GM12873 (cell line): ENCODE measurements at regions not wholly inside any gene's neighbourhood (a gene's known extent, or its start where the extent isn't known, plus 50 kb on each side); places are given as distances from the start of the nearest gene placed in this dataset.

Source experiments
- TF ChIP-seq, protein P1 (sequence below): IDR thresholded peaks from 2 replicates; pipeline ENCODE4 v1.5.1; 2012; ENCODE audit warnings: low read depth, mild to moderate bottlenecking, moderate library complexity, low read length, control low read depth; ENCODE audit not compliant: insufficient read depth; ENCODE audit errors: missing control alignments

DNA sequence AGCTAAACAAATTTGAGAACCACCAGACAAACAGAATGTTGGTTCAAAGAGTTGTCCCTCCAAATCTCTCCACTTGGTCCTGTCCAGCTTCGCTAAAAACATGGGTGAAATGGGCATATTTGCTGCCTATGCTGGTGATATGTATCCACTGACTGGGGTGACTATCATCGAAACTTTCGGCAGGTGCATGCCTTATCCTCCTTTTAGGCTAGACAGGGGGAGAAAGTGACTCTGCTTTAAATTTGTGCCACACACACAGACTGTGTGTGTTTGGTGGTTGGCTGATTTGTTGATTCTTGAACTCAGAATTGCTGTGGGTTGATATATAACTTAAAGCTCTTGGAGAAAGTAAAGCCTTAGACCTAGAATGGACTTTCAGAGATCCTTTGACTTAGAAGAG is 324.1 kb upstream of the NT5C1B start:
- TF ChIP-seq, protein P1, sequence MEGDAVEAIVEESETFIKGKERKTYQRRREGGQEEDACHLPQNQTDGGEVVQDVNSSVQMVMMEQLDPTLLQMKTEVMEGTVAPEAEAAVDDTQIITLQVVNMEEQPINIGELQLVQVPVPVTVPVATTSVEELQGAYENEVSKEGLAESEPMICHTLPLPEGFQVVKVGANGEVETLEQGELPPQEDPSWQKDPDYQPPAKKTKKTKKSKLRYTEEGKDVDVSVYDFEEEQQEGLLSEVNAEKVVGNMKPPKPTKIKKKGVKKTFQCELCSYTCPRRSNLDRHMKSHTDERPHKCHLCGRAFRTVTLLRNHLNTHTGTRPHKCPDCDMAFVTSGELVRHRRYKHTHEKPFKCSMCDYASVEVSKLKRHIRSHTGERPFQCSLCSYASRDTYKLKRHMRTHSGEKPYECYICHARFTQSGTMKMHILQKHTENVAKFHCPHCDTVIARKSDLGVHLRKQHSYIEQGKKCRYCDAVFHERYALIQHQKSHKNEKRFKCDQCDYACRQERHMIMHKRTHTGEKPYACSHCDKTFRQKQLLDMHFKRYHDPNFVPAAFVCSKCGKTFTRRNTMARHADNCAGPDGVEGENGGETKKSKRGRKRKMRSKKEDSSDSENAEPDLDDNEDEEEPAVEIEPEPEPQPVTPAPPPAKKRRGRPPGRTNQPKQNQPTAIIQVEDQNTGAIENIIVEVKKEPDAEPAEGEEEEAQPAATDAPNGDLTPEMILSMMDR = no peak

DNA sequence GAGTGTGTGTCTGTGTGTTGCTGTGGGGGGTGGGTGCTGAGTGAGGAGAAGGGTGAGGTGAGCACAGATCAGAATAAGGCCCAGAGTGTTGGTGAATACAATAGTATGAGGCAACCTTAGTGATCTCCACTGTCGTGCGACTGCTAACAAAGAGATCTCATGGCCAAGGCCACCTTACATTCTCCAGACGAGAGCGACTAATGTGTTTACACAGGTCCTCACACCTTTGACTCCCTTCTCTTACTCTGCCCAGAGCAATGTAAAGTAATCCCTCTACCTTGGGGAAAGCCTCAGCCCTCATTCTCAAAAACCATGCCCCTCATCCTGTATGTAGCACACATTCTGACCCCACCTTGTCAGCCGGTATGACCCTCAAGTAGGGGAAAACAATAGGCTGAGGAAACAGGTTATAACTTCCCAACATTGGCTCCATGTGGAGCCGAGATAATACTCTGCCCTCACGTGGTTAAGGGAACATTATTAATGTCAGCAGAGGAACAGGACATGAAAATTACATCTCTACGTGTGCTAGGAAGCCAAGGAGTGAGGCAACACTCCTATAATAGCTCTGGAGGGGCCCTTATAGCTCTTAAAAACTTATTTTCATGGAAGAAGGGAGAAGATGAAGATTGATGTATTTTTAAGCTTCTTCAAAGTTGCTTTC is 323.0 kb upstream of the NT5C1B start:
- TF ChIP-seq, protein P1 = no peak

DNA sequence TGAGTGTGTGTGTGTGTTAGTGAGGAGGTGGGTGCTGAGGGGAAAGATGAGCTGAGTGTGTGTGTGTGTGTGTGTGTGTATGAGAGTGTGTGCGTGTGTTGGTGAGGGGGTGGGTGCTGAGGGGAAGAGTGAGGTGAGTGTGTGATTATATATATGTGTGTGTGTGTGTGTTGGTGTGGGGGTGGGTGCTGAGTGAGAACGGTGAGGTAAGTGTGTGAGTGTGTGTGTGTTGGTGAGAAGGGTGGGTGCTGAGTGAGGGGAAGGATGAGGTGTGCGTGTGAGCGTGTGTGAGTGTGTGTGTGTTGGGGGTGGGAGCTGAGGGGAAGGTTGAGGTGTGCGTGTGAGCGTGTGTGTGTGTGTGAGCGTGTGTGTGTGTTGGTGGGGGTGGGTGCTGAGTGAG is 322.0 kb upstream of the NT5C1B start:
- TF ChIP-seq, protein P1 = no peak

DNA sequence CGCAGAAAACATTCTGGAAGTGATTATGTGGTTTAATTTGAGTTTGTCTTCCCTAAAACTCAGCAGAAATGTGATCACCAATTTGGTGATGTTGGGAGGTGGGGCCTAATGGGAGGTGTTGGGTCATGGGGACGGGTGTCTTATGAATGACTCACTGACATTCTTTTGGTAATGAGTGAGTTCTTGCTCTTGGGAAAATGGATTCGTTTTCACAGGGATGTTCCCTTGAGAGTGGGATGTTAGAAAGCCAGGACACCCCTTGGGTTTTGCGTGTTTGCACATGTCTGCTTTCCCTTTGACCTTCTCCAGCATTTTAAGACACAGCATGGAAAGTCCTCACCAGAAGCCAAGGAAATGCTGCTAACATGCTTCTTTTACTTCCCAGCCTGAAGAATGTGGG is 321.5 kb upstream of the NT5C1B start:
- TF ChIP-seq, protein P1 = no peak

DNA sequence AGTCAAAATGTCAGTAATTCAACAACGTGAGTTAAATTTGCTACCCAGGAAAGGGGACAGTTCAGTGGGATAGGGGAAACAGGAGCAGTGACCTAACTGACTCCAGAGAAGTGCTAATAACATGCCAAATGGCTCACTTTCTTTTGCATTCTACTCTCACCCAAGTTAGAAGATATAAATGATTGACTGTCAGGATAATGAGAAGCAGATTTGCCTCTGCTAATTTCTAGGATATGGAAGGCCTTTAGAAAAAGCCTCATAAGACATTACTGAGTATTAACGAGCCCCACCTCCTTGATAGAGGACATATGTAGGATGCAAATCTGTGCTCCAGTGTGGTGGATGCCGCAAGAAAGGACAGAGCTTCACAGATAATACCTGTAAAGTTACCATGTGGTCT is 318.6 kb upstream of the NT5C1B start:
- TF ChIP-seq, protein P1 = no peak

DNA sequence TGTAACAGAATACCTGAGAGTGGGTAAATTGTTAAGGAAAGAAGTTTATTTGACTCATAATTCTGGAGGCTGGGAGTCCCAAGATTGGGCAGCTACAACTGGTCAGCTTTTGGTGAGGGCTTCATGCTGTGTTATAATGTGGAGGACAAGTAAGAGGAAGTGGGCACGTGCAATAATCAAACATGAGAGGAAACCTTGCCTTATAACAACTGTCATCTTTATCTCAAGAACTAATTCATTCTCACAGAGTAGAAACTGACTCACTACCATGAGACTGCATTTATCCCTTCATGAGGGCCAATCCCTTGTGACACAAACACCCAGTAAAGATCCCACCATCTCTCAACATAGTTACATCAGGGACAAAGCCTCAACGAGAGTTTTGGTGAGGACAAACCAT is 318.1 kb upstream of the NT5C1B start:
- TF ChIP-seq, protein P1 = no peak

DNA sequence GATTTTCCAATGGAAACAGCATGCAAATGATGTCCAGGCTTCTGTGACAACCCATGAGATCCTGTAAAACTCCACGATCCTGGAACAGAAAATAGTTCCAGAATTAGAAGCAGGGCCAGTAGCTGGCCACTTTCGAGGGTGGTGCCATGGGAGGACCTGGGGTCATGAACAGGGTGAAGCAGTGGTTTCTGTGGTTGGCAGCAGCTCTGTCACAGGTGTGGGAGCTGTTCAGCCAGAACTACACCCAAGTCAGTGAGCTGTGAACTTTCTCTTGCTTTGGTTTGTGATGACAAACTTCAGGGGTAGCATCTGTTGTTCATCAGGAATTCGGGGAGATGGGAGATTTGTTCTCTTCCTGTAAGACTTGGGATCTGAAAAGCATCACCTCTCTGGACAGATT is 314.4 kb upstream of the NT5C1B start:
- TF ChIP-seq, protein P1 = no peak

DNA sequence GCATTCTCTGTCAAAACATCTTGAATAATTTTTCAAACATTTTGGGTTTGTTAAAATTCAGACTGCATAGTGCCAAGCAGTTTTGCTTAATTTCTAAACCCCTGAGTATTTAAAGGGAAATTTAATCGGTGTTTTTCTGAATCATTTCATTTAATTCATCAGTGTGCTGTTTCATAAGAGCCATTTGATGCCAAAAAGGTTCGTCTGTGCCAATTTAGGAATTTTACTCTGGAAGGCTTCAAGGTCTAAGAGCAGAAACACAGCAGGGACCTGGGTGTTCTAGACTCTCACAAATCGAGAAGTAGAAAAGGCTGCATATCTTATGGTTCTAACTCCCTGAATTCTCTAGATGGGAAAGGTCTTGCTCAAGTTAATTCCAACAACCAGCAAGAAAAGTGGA is 311.9 kb upstream of the NT5C1B start:
- TF ChIP-seq, protein P1 = no peak
